ENCODE measurements at regions not wholly inside any gene's neighbourhood (a gene's known extent, or its start where the extent isn't known, plus 50 kb on each side); places are given as distances from the start of the nearest gene placed in this dataset.

- H3K27ac ChIP-seq, result no peak overlapping the region
- peak; percentile 28 for DNase-seq (ENCODE audit: low spot score)
- no peak for TF ChIP-seq CTCF (conservative IDR thresholded peaks at IDR 0.05; ENCODE audit: low read depth)
- ChIA-PET CTCF (no interaction called here), POLR2A (ENCODE audit: low non-redundant PET) (no interaction called here)
Observed at GRCh38 chr13:87089391-87089790, 581.8 kb upstream of the SLITRK5 start.

- no peak overlapping the region for H3K27ac ChIP-seq
- no peak for DNase-seq (ENCODE audit: low spot score)
- TF ChIP-seq CTCF (conservative IDR thresholded peaks at IDR 0.05; ENCODE audit: low read depth), result no peak
- ChIA-PET POLR2A (ENCODE audit: low non-redundant PET) (no interaction called here), CTCF (no interaction called here)
Observed at GRCh38 chr13:87093399-87093798, 577.8 kb upstream of the SLITRK5 start.

GRCh38 chr13:87094646-87095045 lies 576.5 kb upstream of the SLITRK5 start:
- H3K27ac ChIP-seq, result no peak overlapping the region
- CTCF ChIA-PET, result no interaction called here
- no peak for DNase-seq (ENCODE audit: low spot score)
- no peak for TF ChIP-seq CTCF (conservative IDR thresholded peaks at IDR 0.05; ENCODE audit: low read depth)
- POLR2A ChIA-PET (ENCODE audit: low non-redundant PET), result no interaction called here

- no peak for TF ChIP-seq CTCF (conservative IDR thresholded peaks at IDR 0.05; ENCODE audit: low read depth)
- no peak overlapping the region for H3K27ac ChIP-seq
- DNase-seq (ENCODE audit: low spot score), result no peak
- CTCF ChIA-PET, result no interaction called here
- POLR2A ChIA-PET (ENCODE audit: low non-redundant PET), result no interaction called here
Observed at GRCh38 chr13:87100431-87100830, 570.7 kb upstream of the SLITRK5 start.

- POLR2A ChIA-PET (ENCODE audit: low non-redundant PET), result no interaction called here
- no peak for TF ChIP-seq CTCF (conservative IDR thresholded peaks at IDR 0.05; ENCODE audit: low read depth)
- DNase-seq (ENCODE audit: low spot score), result no peak
- no peak overlapping the region for H3K27ac ChIP-seq
- CTCF ChIA-PET, result no interaction called here
Observed at GRCh38 chr13:87107651-87108050, 563.5 kb upstream of the SLITRK5 start.

GRCh38 chr13:87120476-87120875 lies 550.7 kb upstream of the SLITRK5 start:
- ChIA-PET CTCF (interaction anchor here (0.7 kb wide), 1 partner anchor 1382 kb away, joined by 3 read pairs; no protein-coding TSS in a partner anchor), POLR2A (ENCODE audit: low non-redundant PET) (no interaction called here)
- H3K27ac ChIP-seq, result no peak overlapping the region
- TF ChIP-seq CTCF (conservative IDR thresholded peaks at IDR 0.05; ENCODE audit: low read depth), result no peak
- DNase-seq (ENCODE audit: low spot score), result no peak

- POLR2A ChIA-PET (ENCODE audit: low non-redundant PET), result no interaction called here
- H3K27ac ChIP-seq, result no peak overlapping the region
- no peak for TF ChIP-seq CTCF (conservative IDR thresholded peaks at IDR 0.05; ENCODE audit: low read depth)
- no peak for DNase-seq (ENCODE audit: low spot score)
- CTCF ChIA-PET, result no interaction called here
Observed at GRCh38 chr13:87122551-87122950, 548.6 kb upstream of the SLITRK5 start.
